Caco-2 (cell line): ENCODE measurements at regions not wholly inside any gene's neighbourhood (a gene's known extent, or its start where the extent isn't known, plus 50 kb on each side); places are given as distances from the start of the nearest gene placed in this dataset.

ENCODE experiments used
- BruUV-seq: library from RNA; stranded (reverse); fragments of 400-500 nt; replicated peaks from 2 replicates; lab custom pipeline; 2021; lab: Mats Ljungman, UMichigan
- CTCF ChIA-PET: fragments of 300-600 bp; sonication (Branson Sonifier 250); formaldehyde crosslinking; loops from one replicate; lab custom pipeline; 2022; ENCODE audit warnings: antibody characterized with exemption; lab: Charles Lee
- POLR2A ChIA-PET: fragments of 300-600 bp; sonication (Branson Sonifier 250); formaldehyde crosslinking; loops from one replicate; lab custom pipeline; 2022; ENCODE audit warnings: antibody characterized with exemption; lab: Charles Lee
- DNase-seq, 2 experiments: peaks; one replicate each; pipeline versions ENCODE4 v3.0.0 to v3.0.0-alpha.2; 2020 to 2022
- H3K27me3 ChIP-seq: replicated peaks from 2 replicates; pipeline ENCODE4 v1.6.0; 2011; ENCODE audit warnings: low read length; ENCODE audit not compliant: control insufficient read depth, insufficient read depth
- H3K36me3 ChIP-seq: 2 replicates; pipeline ENCODE4 v1.5.1; 2011; ENCODE audit warnings: low read length; ENCODE audit not compliant: control insufficient read depth, insufficient read depth
- H3K4me1 ChIP-seq: fragments of 250-450 bp; sonication (Bioruptor Pico); 2 replicates; pipeline ENCODE4 v1.5.1; 2020; ENCODE audit warnings: mild to moderate bottlenecking
- H3K4me3 ChIP-seq: 2 replicates; pipeline ENCODE4 v1.5.1; 2011; ENCODE audit warnings: low read depth, mild to moderate bottlenecking, control low read depth, low read length
- H3K9me3 ChIP-seq: fragments of 250-450 bp; sonication (Bioruptor Pico); 2 replicates; pipeline ENCODE4 v1.5.1; 2020; ENCODE audit warnings: mild to moderate bottlenecking, moderate library complexity
- H3K27ac Mint-ChIP-seq: one replicate; pipeline ENCODE4 v1.8.0; 2022; ENCODE audit warnings: mixed read lengths; ENCODE audit not compliant: unreplicated experiment
- H3K27me3 Mint-ChIP-seq: one replicate; pipeline ENCODE4 v1.8.0; 2022; ENCODE audit warnings: mixed read lengths; ENCODE audit not compliant: insufficient read depth, unreplicated experiment
- H3K36me3 Mint-ChIP-seq: one replicate; pipeline ENCODE4 v1.8.0; 2022; ENCODE audit warnings: mild to moderate bottlenecking, mixed read lengths; ENCODE audit not compliant: insufficient read depth, unreplicated experiment
- H3K4me1 Mint-ChIP-seq: one replicate; pipeline ENCODE4 v1.8.0; 2022; ENCODE audit warnings: low read depth, mixed read lengths; ENCODE audit not compliant: unreplicated experiment
- H3K4me3 Mint-ChIP-seq: one replicate; pipeline ENCODE4 v1.8.0; 2022; ENCODE audit warnings: mild to moderate bottlenecking, moderate library complexity, mixed read lengths; ENCODE audit not compliant: unreplicated experiment
- H3K9me3 Mint-ChIP-seq: one replicate; pipeline ENCODE4 v1.8.0; 2022; ENCODE audit warnings: mixed read lengths; ENCODE audit not compliant: unreplicated experiment
- intact Hi-C: fragments of 100-400 bp; cut with micrococcal nuclease; formaldehyde crosslinking; loops from one replicate; pipeline ENCODE4 v1.10.0; 2022; ENCODE audit not compliant: unreplicated experiment
- TF ChIP-seq, protein P1 (sequence below), 2 experiments: fragments of 200-600 bp in 1 of 2; IDR thresholded peaks; 1 replicate in 1 of 2; 2 replicates in 1 of 2; pipeline versions ENCODE4 v1.5.1 to v1.8.0; 2011 to 2022; ENCODE audit warnings: antibody characterized with exemption in 1 of 2, control low read depth in 1 of 2, inconsistent platforms in 1 of 2, low read depth in 1 of 2, low read length in 1 of 2, mild to moderate bottlenecking in 1 of 2, moderate library complexity in 1 of 2; ENCODE audit not compliant: insufficient read depth in 1 of 2, severe bottlenecking in 1 of 2, unreplicated experiment in 1 of 2

DNA sequence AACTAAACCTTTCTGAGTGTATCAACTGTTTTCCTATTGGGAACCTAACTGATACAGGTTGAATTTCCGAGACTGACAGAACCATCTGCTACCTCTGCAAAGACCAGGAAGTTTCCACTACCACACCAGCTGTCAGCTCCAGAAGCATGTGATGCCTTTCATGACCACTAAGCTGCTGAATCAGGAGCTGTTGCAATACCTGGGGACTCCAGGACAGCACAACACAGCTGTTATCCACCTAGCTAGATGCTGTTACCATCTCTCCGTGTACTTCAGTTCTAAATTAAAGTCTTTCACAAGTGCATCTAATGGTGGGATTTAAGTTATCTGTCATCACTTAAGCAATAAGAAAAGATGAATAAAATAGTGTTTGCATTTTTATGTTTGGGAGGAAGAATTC is 158.2 kb upstream of the IMPG1 start:
- Histone ChIP-seq H3K9me3 (no peaks in the 10 kb centered on the region), H3K27me3 (no peaks in the 10 kb centered on the region), H3K36me3 (no peaks in the 10 kb centered on the region), H3K4me3 (no peak overlapping the region), H3K4me1 (no peaks in the 10 kb centered on the region)
- no peaks in the 10 kb centered on the region for H3K4me1 Mint-ChIP-seq
- peak; percentile 31 to 46 for DNase-seq
- CTCF ChIA-PET = no interaction called here
- intact Hi-C loops = no loop called here
- peaks cover 3% of the 10 kb centered on the region for H3K27me3 Mint-ChIP-seq
- H3K36me3 Mint-ChIP-seq = no peaks in the 10 kb centered on the region
- H3K27ac Mint-ChIP-seq = no peak overlapping the region
- TF ChIP-seq, protein P1, sequence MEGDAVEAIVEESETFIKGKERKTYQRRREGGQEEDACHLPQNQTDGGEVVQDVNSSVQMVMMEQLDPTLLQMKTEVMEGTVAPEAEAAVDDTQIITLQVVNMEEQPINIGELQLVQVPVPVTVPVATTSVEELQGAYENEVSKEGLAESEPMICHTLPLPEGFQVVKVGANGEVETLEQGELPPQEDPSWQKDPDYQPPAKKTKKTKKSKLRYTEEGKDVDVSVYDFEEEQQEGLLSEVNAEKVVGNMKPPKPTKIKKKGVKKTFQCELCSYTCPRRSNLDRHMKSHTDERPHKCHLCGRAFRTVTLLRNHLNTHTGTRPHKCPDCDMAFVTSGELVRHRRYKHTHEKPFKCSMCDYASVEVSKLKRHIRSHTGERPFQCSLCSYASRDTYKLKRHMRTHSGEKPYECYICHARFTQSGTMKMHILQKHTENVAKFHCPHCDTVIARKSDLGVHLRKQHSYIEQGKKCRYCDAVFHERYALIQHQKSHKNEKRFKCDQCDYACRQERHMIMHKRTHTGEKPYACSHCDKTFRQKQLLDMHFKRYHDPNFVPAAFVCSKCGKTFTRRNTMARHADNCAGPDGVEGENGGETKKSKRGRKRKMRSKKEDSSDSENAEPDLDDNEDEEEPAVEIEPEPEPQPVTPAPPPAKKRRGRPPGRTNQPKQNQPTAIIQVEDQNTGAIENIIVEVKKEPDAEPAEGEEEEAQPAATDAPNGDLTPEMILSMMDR (IDR thresholded peaks at IDR 0.05; ENCODE audit: insufficient read depth in 1 of 2, low read depth in 1 of 2, low read length in 1 of 2, severe bottlenecking in 1 of 2, unreplicated experiment in 1 of 2) = peak in 1 of 2 experiments; percentile 13
- no peak overlapping the region for H3K4me3 Mint-ChIP-seq
- POLR2A ChIA-PET = no interaction called here
- no peaks in the 10 kb centered on the region for H3K9me3 Mint-ChIP-seq
- BruUV-seq = no TSS peak

DNA sequence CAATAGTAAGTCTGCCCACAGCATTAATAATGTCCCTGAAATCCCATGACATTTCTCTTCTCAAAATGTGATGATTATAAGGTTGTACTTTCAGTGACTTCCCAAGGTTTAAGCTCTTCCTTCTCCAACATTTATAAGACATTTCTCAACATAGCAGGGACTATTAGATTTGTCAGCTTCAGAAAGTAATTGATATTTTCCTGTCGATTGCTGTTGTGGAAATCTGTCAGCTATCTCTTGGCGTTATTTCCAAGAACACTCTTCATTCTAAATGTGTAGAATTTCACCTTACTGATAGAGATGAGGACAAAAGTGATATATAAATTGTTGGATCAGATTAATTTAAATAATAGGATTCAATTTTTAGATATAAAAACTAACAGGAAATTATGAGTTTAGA is 149.7 kb upstream of the IMPG1 start:
- H3K27me3 ChIP-seq = no peaks in the 10 kb centered on the region
- H3K4me3 Mint-ChIP-seq = no peak overlapping the region
- no peak for DNase-seq
- no TSS peak for BruUV-seq
- no peaks in the 10 kb centered on the region for H3K36me3 Mint-ChIP-seq
- no peaks in the 10 kb centered on the region for H3K4me1 ChIP-seq
- intact Hi-C loops = loop anchor here (10.0 kb wide), 1 partner anchor 287 kb away; no protein-coding TSS in a partner anchor
- H3K4me3 ChIP-seq = no peak overlapping the region
- H3K27ac Mint-ChIP-seq = no peak overlapping the region
- TF ChIP-seq, protein P1 (IDR thresholded peaks at IDR 0.05; ENCODE audit: insufficient read depth in 1 of 2, low read depth in 1 of 2, low read length in 1 of 2, severe bottlenecking in 1 of 2, unreplicated experiment in 1 of 2) = no peak
- ChIA-PET CTCF (no interaction called here), POLR2A (no interaction called here)
- H3K9me3 Mint-ChIP-seq = no peaks in the 10 kb centered on the region
- H3K4me1 Mint-ChIP-seq = no peaks in the 10 kb centered on the region
- no peaks in the 10 kb centered on the region for H3K9me3 ChIP-seq
- peaks cover 8% of the 10 kb centered on the region for H3K27me3 Mint-ChIP-seq
- H3K36me3 ChIP-seq = no peaks in the 10 kb centered on the region

DNA sequence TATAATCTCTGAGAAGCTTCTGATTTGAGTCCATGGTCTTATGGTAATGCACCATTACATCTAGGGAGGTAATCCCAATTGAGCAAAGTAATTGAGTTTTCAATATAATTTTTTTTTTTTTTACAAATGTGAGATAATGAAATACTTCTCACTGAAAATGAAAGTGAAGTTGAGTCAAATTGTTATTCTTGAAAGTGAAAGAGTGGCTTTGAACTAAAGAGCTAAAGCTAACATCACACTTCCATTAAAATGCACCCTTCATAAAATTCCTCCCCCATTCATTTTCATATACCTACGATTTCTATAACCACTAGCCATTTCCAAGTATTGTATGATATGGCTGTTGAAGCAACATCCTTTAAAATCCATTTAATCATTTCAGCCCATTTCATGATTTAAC is 149.1 kb upstream of the IMPG1 start:
- ChIA-PET POLR2A (no interaction called here), CTCF (no interaction called here)
- H3K4me1 ChIP-seq = no peaks in the 10 kb centered on the region
- H3K36me3 ChIP-seq = no peaks in the 10 kb centered on the region
- no peak for DNase-seq
- H3K4me3 Mint-ChIP-seq = no peak overlapping the region
- TF ChIP-seq, protein P1 (IDR thresholded peaks at IDR 0.05; ENCODE audit: insufficient read depth in 1 of 2, low read depth in 1 of 2, low read length in 1 of 2, severe bottlenecking in 1 of 2, unreplicated experiment in 1 of 2) = no peak
- H3K9me3 ChIP-seq = no peaks in the 10 kb centered on the region
- no peak overlapping the region for H3K4me3 ChIP-seq
- H3K27ac Mint-ChIP-seq = no peak overlapping the region
- no peaks in the 10 kb centered on the region for H3K4me1 Mint-ChIP-seq
- H3K9me3 Mint-ChIP-seq = no peaks in the 10 kb centered on the region
- intact Hi-C loops = loop anchor here (10.0 kb wide), 1 partner anchor 287 kb away; no protein-coding TSS in a partner anchor
- no peaks in the 10 kb centered on the region for H3K36me3 Mint-ChIP-seq
- H3K27me3 ChIP-seq = no peaks in the 10 kb centered on the region
- no TSS peak for BruUV-seq
- H3K27me3 Mint-ChIP-seq = peaks cover 8% of the 10 kb centered on the region
